Testis (tissue), 2 donors: ENCODE measurements at regions not wholly inside any gene's neighbourhood (a gene's known extent, or its start where the extent isn't known, plus 50 kb on each side); places are given as distances from the start of the nearest gene placed in this dataset.

Source experiments
- DNase-seq: peaks from one replicate; pipeline ENCODE4 v3.0.0-alpha.2; 2019
- H3K27ac ChIP-seq, 2 donors: fragments of 200-600 bp; sonication (generic); one replicate each; pipeline ENCODE4 v1.5.1; 2019
- H3K27me3 ChIP-seq: fragments of 200-600 bp; sonication (generic); one replicate; pipeline ENCODE4 v1.5.1; 2019
- H3K36me3 ChIP-seq: fragments of 200-600 bp; sonication (generic); one replicate; pipeline ENCODE4 v1.5.1; 2017; ENCODE audit warnings: low read depth; ENCODE audit errors: missing control alignments
- H3K4me1 ChIP-seq: fragments of 200-600 bp; sonication (generic); one replicate; pipeline ENCODE4 v1.5.1; 2019
- H3K4me3 ChIP-seq, 2 donors: fragments of 200-600 bp; sonication (generic); one replicate each; pipeline ENCODE4 v1.5.1; 2017 to 2019
- H3K9me3 ChIP-seq: fragments of 200-600 bp; sonication (generic); one replicate; pipeline ENCODE4 v1.5.1; 2017
- CTCF ChIP-seq, 3 experiments: fragments of 450-650 bp in 2 of 3; fragments of 200-600 bp in 1 of 3; sonication (generic) in 1 of 3; IDR thresholded peaks; one replicate each; pipeline ENCODE4 v1.5.1; 2016 to 2019; ENCODE audit warnings: antibody characterized with exemption in 3 of 3, mild to moderate bottlenecking in 2 of 3, moderate library complexity in 1 of 3
- POLR2A ChIP-seq: fragments of 450-650 bp; IDR thresholded peaks from one replicate; pipeline ENCODE4 v1.6.1; 2017; ENCODE audit warnings: antibody characterized with exemption, mild to moderate bottlenecking, moderate library complexity
- WGBS, 2 donors: methylation state at CpG; one replicate each; pipeline ENCODE4 v1.1.5; 2018; 5-methylcytosine and 5-hydroxymethylcytosine counted together
- intact Hi-C: fragments of 100-400 bp; cut with DNase I; formaldehyde crosslinking; loops from one replicate; pipeline ENCODE4 v1.15.1; 2023; ENCODE audit warnings: low total_unique reads

GRCh38 chr1:96334236-96334557, 387.4 kb upstream of the PTBP2 start:
- intact Hi-C loops = no loop called here
- H3K4me1 ChIP-seq = no peaks in the 10 kb centered on the region
- H3K4me3 ChIP-seq = no peak overlapping the region
- no peak overlapping the region for H3K27ac ChIP-seq
- WGBS, 2 donors = 88 to 93% methylated on average over 4 of the region's 4 CpGs
- DNase-seq = no peak
- TF ChIP-seq CTCF (IDR thresholded peaks at IDR 0.05) = no peak
- H3K9me3 ChIP-seq = no peaks in the 10 kb centered on the region
- H3K36me3 ChIP-seq = no peaks in the 10 kb centered on the region
- no peaks in the 10 kb centered on the region for H3K27me3 ChIP-seq

GRCh38 chr1:96338622-96339021, 383.0 kb upstream of the PTBP2 start:
- Histone ChIP-seq H3K27me3 (no peaks in the 10 kb centered on the region), H3K4me3 (no peak overlapping the region), H3K36me3 (no peaks in the 10 kb centered on the region), H3K9me3 (no peaks in the 10 kb centered on the region), H3K27ac (no peak overlapping the region), H3K4me1 (no peaks in the 10 kb centered on the region)
- no peak for DNase-seq
- WGBS, 2 donors = 80 to 86% methylated on average over 2 of the region's 2 CpGs
- TF ChIP-seq POLR2A (no peak), CTCF (IDR thresholded peaks at IDR 0.05) (no peak)
- intact Hi-C loops = no loop called here

GRCh38 chr1:96340686-96341085, 380.9 kb upstream of the PTBP2 start:
- H3K27ac ChIP-seq = no peak overlapping the region
- no peak for TF ChIP-seq CTCF (IDR thresholded peaks at IDR 0.05)
- no peak for TF ChIP-seq POLR2A
- no peaks in the 10 kb centered on the region for H3K4me1 ChIP-seq
- no peak for DNase-seq
- intact Hi-C loops = no loop called here
- no peaks in the 10 kb centered on the region for H3K36me3 ChIP-seq
- no peaks in the 10 kb centered on the region for H3K9me3 ChIP-seq
- no peak overlapping the region for H3K4me3 ChIP-seq
- H3K27me3 ChIP-seq = no peaks in the 10 kb centered on the region

GRCh38 chr1:96346719-96347118, 374.9 kb upstream of the PTBP2 start:
- Histone ChIP-seq H3K4me1 (no peaks in the 10 kb centered on the region), H3K27ac (no peak overlapping the region), H3K4me3 (no peak overlapping the region), H3K36me3 (no peaks in the 10 kb centered on the region), H3K27me3 (no peaks in the 10 kb centered on the region), H3K9me3 (no peaks in the 10 kb centered on the region)
- TF ChIP-seq POLR2A = no peak
- intact Hi-C loops = no loop called here
- DNase-seq = no peak

GRCh38 chr1:96349896-96350295, 371.7 kb upstream of the PTBP2 start:
- H3K4me1 ChIP-seq = no peaks in the 10 kb centered on the region
- WGBS, 2 donors = 94 to 98% methylated on average over 4 of the region's 4 CpGs

More at GRCh38 chr1:96349896-96350295, 371.7 kb upstream of the PTBP2 start:
- no peaks in the 10 kb centered on the region for H3K36me3 ChIP-seq
- H3K27ac ChIP-seq = no peak overlapping the region
- no peak overlapping the region for H3K4me3 ChIP-seq
- no peaks in the 10 kb centered on the region for H3K27me3 ChIP-seq
- intact Hi-C loops = no loop called here
- DNase-seq = no peak
- TF ChIP-seq POLR2A = no peak
- no peak for TF ChIP-seq CTCF (IDR thresholded peaks at IDR 0.05)
- no peaks in the 10 kb centered on the region for H3K9me3 ChIP-seq
